CD14-positive monocyte (primary cell): ENCODE measurements at regions not wholly inside any gene's neighbourhood (a gene's known extent, or its start where the extent isn't known, plus 50 kb on each side); places are given as distances from the start of the nearest gene placed in this dataset.

Source experiments
- DNase-seq, 3 donors: peaks; one replicate each; pipeline ENCODE4 v3.0.0-alpha.2; 2011 to 2022
- H2AFZ ChIP-seq: 2 replicates; pipeline ENCODE4 v1.6.0; 2012; ENCODE audit warnings: mild to moderate bottlenecking, low read depth, low read length, inconsistent platforms; ENCODE audit not compliant: insufficient read depth, poor library complexity, severe bottlenecking
- H3K27ac ChIP-seq, 2 donors: 1 replicate in 1 of 2; 2 replicates in 1 of 2; pipeline ENCODE4 v1.5.1; 2012 to 2013; ENCODE audit warnings: low read length in 2 of 2, control low read depth in 1 of 2, inconsistent platforms in 1 of 2, low read depth in 1 of 2, mild to moderate bottlenecking in 1 of 2
- H3K27me3 ChIP-seq, 2 donors: one replicate each; pipeline versions ENCODE4 v1.6.0 to v1.6.1; 2011 to 2013; ENCODE audit warnings: low read length in 2 of 2; ENCODE audit not compliant: control insufficient read depth in 2 of 2, insufficient read depth in 2 of 2
- H3K36me3 ChIP-seq, 2 donors: replicated peaks in 1 of 2; 1 replicate in 1 of 2; 2 replicates in 1 of 2; pipeline versions ENCODE4 v1.5.1 to v1.6.1; 2012 to 2013; ENCODE audit warnings: low read length in 2 of 2, control low read depth in 1 of 2, inconsistent platforms in 1 of 2, mild to moderate bottlenecking in 1 of 2; ENCODE audit not compliant: insufficient read depth in 2 of 2, control insufficient read depth in 1 of 2
- H3K4me1 ChIP-seq, 2 donors: 1 replicate in 1 of 2; 2 replicates in 1 of 2; pipeline versions ENCODE4 v1.5.1 to v1.6.1; 2012 to 2013; ENCODE audit warnings: low read length in 2 of 2, control low read depth in 1 of 2, inconsistent platforms in 1 of 2, mild to moderate bottlenecking in 1 of 2, moderate library complexity in 1 of 2; ENCODE audit not compliant: insufficient read depth in 2 of 2, control insufficient read depth in 1 of 2
- H3K4me2 ChIP-seq: replicated peaks from 2 replicates; pipeline ENCODE3; 2012; ENCODE audit warnings: low read length, moderate library complexity, mild to moderate bottlenecking; ENCODE audit not compliant: poor library complexity, severe bottlenecking; ENCODE audit errors: extremely low read depth
- H3K4me3 ChIP-seq, 3 experiments: fragments of 200-600 bp in 1 of 3; sonication (generic) in 1 of 3; replicated peaks in 1 of 3; 1 replicate in 2 of 3; 2 replicates in 1 of 3; pipeline ENCODE4 v1.5.1; 2011 to 2013; ENCODE audit warnings: low read length in 3 of 3, mild to moderate bottlenecking in 3 of 3, control low read depth in 2 of 3, low read depth in 2 of 3, inconsistent platforms in 1 of 3, moderate library complexity in 1 of 3
- H3K79me2 ChIP-seq: 2 replicates; pipeline ENCODE4 v1.6.0; 2012; ENCODE audit warnings: mild to moderate bottlenecking, control low read depth, inconsistent platforms, low read length, moderate library complexity; ENCODE audit not compliant: insufficient read depth
- H3K9ac ChIP-seq: 2 replicates; pipeline ENCODE4 v1.6.0; 2017; ENCODE audit warnings: low read length, mild to moderate bottlenecking; ENCODE audit not compliant: insufficient read depth, poor library complexity, severe bottlenecking
- H3K9me3 ChIP-seq, 2 donors: replicated peaks in 1 of 2; 1 replicate in 1 of 2; 2 replicates in 1 of 2; pipeline versions ENCODE4 v1.5.1 to v1.6.1; 2012 to 2013; ENCODE audit warnings: low read length in 2 of 2, control low read depth in 1 of 2; ENCODE audit not compliant: control insufficient read depth in 1 of 2, insufficient read depth in 1 of 2
- H4K20me1 ChIP-seq: 2 replicates; pipeline ENCODE4 v1.6.0; 2012; ENCODE audit warnings: mild to moderate bottlenecking, low read length, control low read depth, moderate library complexity; ENCODE audit not compliant: insufficient read depth
- H3K27ac Mint-ChIP-seq, 7 donors: one replicate each; pipeline ENCODE4 v1.8.0; 2020; ENCODE audit warnings: mild to moderate bottlenecking in 7 of 7, mixed read lengths in 7 of 7, moderate library complexity in 6 of 7, inconsistent platforms in 2 of 7
- H3K27me3 Mint-ChIP-seq, 3 donors: one replicate each; pipeline ENCODE4 v1.8.0; 2021 to 2022; ENCODE audit warnings: low read depth in 3 of 3, mild to moderate bottlenecking in 3 of 3, mixed read lengths in 3 of 3, moderate library complexity in 3 of 3, inconsistent platforms in 1 of 3
- H3K36me3 Mint-ChIP-seq, 2 donors: one replicate each; pipeline ENCODE4 v1.8.0; 2020; ENCODE audit warnings: mixed read lengths in 2 of 2, inconsistent platforms in 1 of 2, mild to moderate bottlenecking in 1 of 2
- H3K4me1 Mint-ChIP-seq: one replicate; pipeline ENCODE4 v1.8.0; 2020; ENCODE audit warnings: mild to moderate bottlenecking, mixed read lengths
- H3K4me3 Mint-ChIP-seq, 2 donors: one replicate each; pipeline ENCODE4 v1.8.0; 2020; ENCODE audit warnings: mild to moderate bottlenecking in 2 of 2, mixed read lengths in 2 of 2, moderate library complexity in 1 of 2
- H3K9me3 Mint-ChIP-seq, 7 donors: one replicate each; pipeline ENCODE4 v1.8.0; 2020 to 2022; ENCODE audit warnings: mixed read lengths in 7 of 7, mild to moderate bottlenecking in 6 of 7, moderate library complexity in 6 of 7, inconsistent platforms in 2 of 7
- CTCF ChIP-seq: fragments of 200-600 bp; IDR thresholded peaks from one replicate; pipeline ENCODE4 v1.8.0; 2022; ENCODE audit warnings: antibody characterized with exemption, mild to moderate bottlenecking
- WGBS: methylation state at CpG from one replicate; pipeline ENCODE4 v1.1.5; 2013; ENCODE audit warnings: missing lambda C conversion rate; ENCODE audit not compliant: insufficient coverage; 5-methylcytosine and 5-hydroxymethylcytosine counted together
- intact Hi-C, 2 donors: fragments of 100-400 bp; cut with micrococcal nuclease; formaldehyde crosslinking; loops; one replicate each; pipeline versions ENCODE4 v1.15.0 to v1.15.1; 2023

GRCh38 chr13:107497661-107498060 is 717.7 kb downstream of the LIG4 start:
- intact Hi-C loops = no loop called here
- no peak overlapping the region for H3K4me3 Mint-ChIP-seq
- H3K27ac ChIP-seq = no peak overlapping the region
- no peak for TF ChIP-seq CTCF
- H3K27me3 Mint-ChIP-seq = no peaks in the 10 kb centered on the region
- no peaks in the 10 kb centered on the region for H3K36me3 Mint-ChIP-seq
- H3K27ac Mint-ChIP-seq = no peak overlapping the region
- H3K4me2 ChIP-seq = no peak overlapping the region
- H3K4me1 ChIP-seq = no peaks in the 10 kb centered on the region
- no peaks in the 10 kb centered on the region for H4K20me1 ChIP-seq
- DNase-seq = no peak
- no CpG with 5 or more reads among the region's 5 CpGs for WGBS
- H2AFZ ChIP-seq = no peak overlapping the region
- peaks cover 0 to 9% of the 10 kb centered on the region in 2 donors for H3K9me3 ChIP-seq
- peaks cover 0 to 8% (median 3%) of the 10 kb centered on the region in 7 donors for H3K9me3 Mint-ChIP-seq
- H3K36me3 ChIP-seq = no peaks in the 10 kb centered on the region
- no peaks in the 10 kb centered on the region for H3K4me1 Mint-ChIP-seq
- no peak overlapping the region for H3K4me3 ChIP-seq
- H3K9ac ChIP-seq = no peak overlapping the region
- no peaks in the 10 kb centered on the region for H3K79me2 ChIP-seq
- H3K27me3 ChIP-seq = no peaks in the 10 kb centered on the region

- WGBS = no CpG with 5 or more reads among the region's 3 CpGs
- intact Hi-C loops = no loop called here
- TF ChIP-seq CTCF = no peak
These were observed 722.1 kb downstream of the LIG4 start for GRCh38 chr13:107493266-107493665.

More at GRCh38 chr13:107493266-107493665, 722.1 kb downstream of the LIG4 start:
- Histone ChIP-seq H3K79me2 (no peaks in the 10 kb centered on the region), H3K4me2 (no peak overlapping the region), H3K9ac (no peak overlapping the region), H4K20me1 (no peaks in the 10 kb centered on the region), H3K4me1 (no peaks in the 10 kb centered on the region), H3K27ac (no peak overlapping the region), H3K36me3 (no peaks in the 10 kb centered on the region), H3K27me3 (no peaks in the 10 kb centered on the region), H3K4me3 (no peak overlapping the region), H3K9me3 (peaks cover 0 to 6% of the 10 kb centered on the region in 2 donors), H2AFZ (no peak overlapping the region)
- Mint-ChIP-seq H3K36me3 (no peaks in the 10 kb centered on the region), H3K4me3 (no peak overlapping the region), H3K27ac (no peak overlapping the region), H3K9me3 (peaks cover 3 to 6% (median 5%) of the 10 kb centered on the region in 7 donors), H3K4me1 (no peaks in the 10 kb centered on the region), H3K27me3 (peaks cover 0 to 2% (median 0%) of the 10 kb centered on the region in 3 donors)
- DNase-seq = no peak
